K562 (cell line): ENCODE measurements at regions not wholly inside any gene's neighbourhood (a gene's known extent, or its start where the extent isn't known, plus 50 kb on each side); places are given as distances from the start of the nearest gene placed in this dataset.

Source experiments
- ATAC-seq: fragments of 200-7000 bp; cut with Tn5 transposase; 3 replicates; pipeline ENCODE4 v1.9.1; 2020; ENCODE audit warnings: moderate library complexity
- BruUV-seq: library from RNA; stranded (reverse); fragments of 400-500 nt; replicated peaks from 2 replicates; lab custom pipeline; 2021; lab: Mats Ljungman, UMichigan
- CTCF ChIA-PET: fragments of 300-600 bp; formaldehyde crosslinking; extraction: SDS; loops from one replicate; lab custom pipeline; 2021; ENCODE audit warnings: low intra/inter-chr PET ratio; lab: Yijun Ruan, JAX
- POLR2A ChIA-PET: fragments of 300-600, 350-650 bp; sonication (Branson Sonifier 250); formaldehyde crosslinking; extraction: SDS; loops from one replicate; lab custom pipeline; 2021; ENCODE audit warnings: antibody characterized with exemption, inconsistent platforms; lab: Yijun Ruan, JAX
- DNase-seq, 4 experiments: peaks; one replicate each; pipeline versions ENCODE4 v3.0.0 to v3.0.0-alpha.2; 2011 to 2018; ENCODE audit warnings: low spot score in 3 of 4, mixed read lengths in 3 of 4; ENCODE audit errors: extremely low read depth in 1 of 4
- FAIRE-seq: peaks from 2 replicates; lab custom pipeline; 2011; peaks lifted over from hg19 to GRCh38; lab: Jason Lieb, UNC
- H2AFZ ChIP-seq: 2 replicates; pipeline ENCODE4 v1.6.0; 2011; ENCODE audit warnings: low read depth, low read length, control low read depth, inconsistent platforms
- H3K27ac ChIP-seq: fragments of 200-600 bp; 3 replicates; pipeline ENCODE4 v1.8.0; 2011; ENCODE audit warnings: low read depth, mild to moderate bottlenecking, control low read depth, inconsistent platforms, low read length, moderate library complexity, mixed read lengths; ENCODE audit errors: extremely low read depth
- H3K27me3 ChIP-seq, 2 experiments: fragments of 300-600 bp in 1 of 2; 2 replicates in 1 of 2; 3 replicates in 1 of 2; pipeline versions ENCODE4 v1.6.0 to v1.8.0; 2011; ENCODE audit warnings: inconsistent platforms in 2 of 2, low read length in 2 of 2, mild to moderate bottlenecking in 1 of 2, mixed read lengths in 1 of 2, moderate library complexity in 1 of 2; ENCODE audit not compliant: control insufficient read depth in 2 of 2, insufficient read depth in 2 of 2
- H3K36me3 ChIP-seq: fragments of 300-600 bp; 3 replicates; pipeline ENCODE4 v1.8.0; 2011; ENCODE audit warnings: mild to moderate bottlenecking, low read length, inconsistent platforms; ENCODE audit not compliant: control insufficient read depth, insufficient read depth
- H3K4me1 ChIP-seq, 2 experiments: fragments of 200-600 bp in 1 of 2; replicated peaks in 1 of 2; 2 replicates in 1 of 2; 3 replicates in 1 of 2; pipeline versions ENCODE4 v1.5.1 to v1.8.0; 2011; ENCODE audit warnings: inconsistent platforms in 2 of 2, low read length in 2 of 2, mild to moderate bottlenecking in 1 of 2, mixed read lengths in 1 of 2, moderate library complexity in 1 of 2; ENCODE audit not compliant: control insufficient read depth in 2 of 2, insufficient read depth in 2 of 2
- H3K4me2 ChIP-seq: 2 replicates; pipeline ENCODE4 v1.6.1; 2011; ENCODE audit warnings: low read length, control low read depth, inconsistent platforms, mixed read lengths; ENCODE audit not compliant: insufficient read depth
- H3K4me3 ChIP-seq: fragments of 200-600 bp; sonication (generic), shearing (Covaris generic); 2 replicates; pipeline ENCODE4 v1.5.1; 2016; ENCODE audit warnings: control low read depth, inconsistent platforms
- H3K79me2 ChIP-seq: fragments of 200-600 bp; 3 replicates; pipeline ENCODE4 v1.8.0; 2011; ENCODE audit warnings: low read length, inconsistent platforms; ENCODE audit not compliant: control insufficient read depth, insufficient read depth
- H3K9ac ChIP-seq, 2 experiments: 2 replicates each; pipeline versions ENCODE4 v1.6.0 to v1.6.1; 2011; ENCODE audit warnings: low read depth in 2 of 2, low read length in 2 of 2, control low read depth in 1 of 2, inconsistent platforms in 1 of 2, mild to moderate bottlenecking in 1 of 2, mixed read lengths in 1 of 2; ENCODE audit not compliant: insufficient read depth in 1 of 2
- H3K9me1 ChIP-seq: one replicate; pipeline ENCODE4 v1.6.0; 2011; ENCODE audit warnings: inconsistent platforms, mild to moderate bottlenecking, low read length, moderate library complexity; ENCODE audit not compliant: control insufficient read depth, insufficient read depth
- H3K9me3 ChIP-seq: replicated peaks from 2 replicates; pipeline ENCODE4 v1.5.1; 2011; ENCODE audit warnings: low read depth, low read length, inconsistent platforms; ENCODE audit not compliant: control insufficient read depth, insufficient read depth
- H4K20me1 ChIP-seq: replicated peaks from 2 replicates; pipeline ENCODE4 v1.6.1; 2011; ENCODE audit warnings: low read length, inconsistent platforms, mixed read lengths; ENCODE audit not compliant: control insufficient read depth, insufficient read depth
- ESRRA ChIP-seq: fragments of 450-650 bp; IDR thresholded peaks from 2 replicates; pipeline ENCODE4 v1.6.1; 2014; ENCODE audit warnings: low read depth, mild to moderate bottlenecking, moderate library complexity, borderline replicate concordance
- MGA ChIP-seq: fragments of 450-650 bp; IDR thresholded peaks from 2 replicates; pipeline ENCODE4 v1.6.1; 2016; ENCODE audit warnings: mild to moderate bottlenecking, moderate library complexity
- MYBL2 ChIP-seq, 2 experiments: fragments of 450-650 bp in 1 of 2; sonication (generic) in 1 of 2; formaldehyde crosslinking in 1 of 2; IDR thresholded peaks; 2 replicates each; pipeline versions ENCODE4 v1.6.1 to v1.8.1; 2017 to 2022; ENCODE audit warnings: borderline replicate concordance in 1 of 2, inconsistent platforms in 1 of 2, low read depth in 1 of 2, mild to moderate bottlenecking in 1 of 2, missing genetic modification reagents in 1 of 2, moderate library complexity in 1 of 2
- NR4A1 ChIP-seq, 2 experiments: fragments of 250-450 bp in 1 of 2; fragments of 450-650 bp in 1 of 2; sonication (Bioruptor Pico) in 1 of 2; IDR thresholded peaks; 2 replicates each; pipeline versions ENCODE4 v1.4.0 to v1.6.1; 2016 to 2020; ENCODE audit warnings: mild to moderate bottlenecking in 2 of 2, missing compliant biosample characterization in 1 of 2, missing genetic modification characterization in 1 of 2, moderate library complexity in 1 of 2
- POLR2A ChIP-seq: fragments of 450-650 bp; conservative IDR thresholded peaks from 2 replicates; pipeline ENCODE4 v1.6.1; 2016
- SUPT5H ChIP-seq: fragments of 450-650 bp; IDR thresholded peaks from 2 replicates; pipeline ENCODE4 v1.6.1; 2016
- TCF3 ChIP-seq: sonication (generic); formaldehyde crosslinking; IDR thresholded peaks from 2 replicates; pipeline ENCODE4 v1.4.0; 2020; ENCODE audit warnings: mild to moderate bottlenecking, missing genetic modification reagents
- ZNF695 ChIP-seq: fragments of 450-650 bp; formaldehyde crosslinking; IDR thresholded peaks from 2 replicates; pipeline ENCODE4 v1.4.0; 2020; ENCODE audit warnings: mild to moderate bottlenecking, moderate library complexity
- WGBS: fragments of 100-300 bp; shearing (Covaris generic); methylation state at CpG from one replicate; pipeline ENCODE4 v1.1.6; 2016; ENCODE audit warnings: low coverage, mixed read lengths; ENCODE audit not compliant: insufficient coverage; ENCODE audit errors: missing lambda C conversion rate; 5-methylcytosine and 5-hydroxymethylcytosine counted together
- in situ Hi-C: fragments of 300-500 bp; cut with MboI; formaldehyde crosslinking; loops from 4 replicates; pipeline ENCODE4 v1.15.0; 2018; ENCODE audit warnings: inconsistent platforms, mixed read lengths
- intact Hi-C: fragments of 100-400 bp; cut with micrococcal nuclease; formaldehyde crosslinking; loops from 2 replicates; pipeline ENCODE4 v1.14.2; 2022
- TF ChIP-seq, protein P1 (sequence below): IDR thresholded peaks from 2 replicates; pipeline ENCODE4 v1.6.1; 2011; ENCODE audit warnings: borderline replicate concordance, low read depth, mild to moderate bottlenecking, moderate library complexity, low read length; ENCODE audit not compliant: insufficient read depth, poor library complexity, severe bottlenecking

DNA sequence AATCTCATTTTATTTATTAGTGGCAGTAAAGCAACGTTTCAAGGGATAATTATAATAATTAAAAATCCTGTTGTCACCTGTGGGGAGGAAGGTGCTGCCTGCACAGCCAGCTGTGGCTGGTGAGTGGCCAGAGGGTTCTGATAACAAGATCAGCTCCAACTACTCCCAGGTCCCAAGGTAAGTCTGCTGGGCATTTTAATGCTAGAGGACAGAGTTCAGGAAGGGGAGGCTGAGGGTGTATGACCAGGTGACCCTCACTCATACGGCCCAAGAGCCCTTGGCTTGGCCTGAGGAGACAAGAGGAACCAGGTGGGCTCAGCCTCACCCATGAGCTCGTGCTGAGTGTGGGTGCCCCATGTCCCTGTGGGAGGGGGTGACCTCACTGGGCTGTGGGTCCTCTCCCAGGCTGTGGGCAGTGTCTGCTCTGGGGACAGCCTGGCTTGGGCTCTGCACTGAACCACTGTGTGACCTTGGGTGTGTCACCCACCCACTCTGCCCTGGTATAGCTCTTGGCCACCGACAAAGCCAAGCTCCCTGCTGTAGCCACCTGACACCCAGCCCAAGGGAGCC lies 223.8 kb downstream of the PTPRU start:
- DNase-seq (no peak), ATAC-seq (no peak), FAIRE-seq (no peak)
- H3K36me3 ChIP-seq: no peaks in the 10 kb centered on the region
- H2AFZ ChIP-seq: no peak overlapping the region
- intact Hi-C loops: no loop called here
- BruUV-seq: no TSS peak
- no peaks in the 10 kb centered on the region for H3K79me2 ChIP-seq
- H3K4me1 ChIP-seq: no peaks in the 10 kb centered on the region
- H3K9me1 ChIP-seq: no peaks in the 10 kb centered on the region
- H4K20me1 ChIP-seq: peaks cover 10% of the 10 kb centered on the region
- CTCF ChIA-PET: no interaction called here
- H3K9me3 ChIP-seq: no peaks in the 10 kb centered on the region; the same call in 1 of the 2 replicates
- POLR2A ChIA-PET: no interaction called here
- 2% methylated on average over 4 of the region's 4 CpGs for WGBS
- in situ Hi-C loops: no loop called here
- H3K4me2 ChIP-seq: no peak overlapping the region
- H3K27ac ChIP-seq: no peak overlapping the region
- no peak overlapping the region for H3K9ac ChIP-seq
- no peak overlapping the region for H3K4me3 ChIP-seq
- no peaks in the 10 kb centered on the region for H3K27me3 ChIP-seq
- TF ChIP-seq ESRRA (no peak), POLR2A (no peak), SUPT5H (no peak), TCF3 (no peak), MGA (no peak), ZNF695 (no peak), NR4A1 (CRISPR knock-in tag; IDR thresholded peaks at IDR 0.05) (no peak), NR4A1 (tag; IDR thresholded peaks at IDR 0.05) (no peak), MYBL2 (IDR thresholded peaks at IDR 0.05; ENCODE audit: low read depth) (no peak), MYBL2 (CRISPR knock-in tag; IDR thresholded peaks at IDR 0.05; ENCODE audit: borderline replicate concordance) (no peak)
- TF ChIP-seq, protein P1, sequence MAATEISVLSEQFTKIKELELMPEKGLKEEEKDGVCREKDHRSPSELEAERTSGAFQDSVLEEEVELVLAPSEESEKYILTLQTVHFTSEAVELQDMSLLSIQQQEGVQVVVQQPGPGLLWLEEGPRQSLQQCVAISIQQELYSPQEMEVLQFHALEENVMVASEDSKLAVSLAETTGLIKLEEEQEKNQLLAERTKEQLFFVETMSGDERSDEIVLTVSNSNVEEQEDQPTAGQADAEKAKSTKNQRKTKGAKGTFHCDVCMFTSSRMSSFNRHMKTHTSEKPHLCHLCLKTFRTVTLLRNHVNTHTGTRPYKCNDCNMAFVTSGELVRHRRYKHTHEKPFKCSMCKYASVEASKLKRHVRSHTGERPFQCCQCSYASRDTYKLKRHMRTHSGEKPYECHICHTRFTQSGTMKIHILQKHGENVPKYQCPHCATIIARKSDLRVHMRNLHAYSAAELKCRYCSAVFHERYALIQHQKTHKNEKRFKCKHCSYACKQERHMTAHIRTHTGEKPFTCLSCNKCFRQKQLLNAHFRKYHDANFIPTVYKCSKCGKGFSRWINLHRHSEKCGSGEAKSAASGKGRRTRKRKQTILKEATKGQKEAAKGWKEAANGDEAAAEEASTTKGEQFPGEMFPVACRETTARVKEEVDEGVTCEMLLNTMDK: no peak
